GM10266 (cell line): ENCODE measurements at regions not wholly inside any gene's neighbourhood (a gene's known extent, or its start where the extent isn't known, plus 50 kb on each side); places are given as distances from the start of the nearest gene placed in this dataset.

Experiments
- DNase-seq: peaks from one replicate; pipeline ENCODE4 v3.0.0; 2012; ENCODE audit errors: extremely low spot score
- CTCF ChIP-seq: IDR thresholded peaks from 2 replicates; pipeline ENCODE4 v1.5.1; 2012; ENCODE audit warnings: mild to moderate bottlenecking, low read depth; ENCODE audit not compliant: control insufficient read depth, insufficient read depth; ENCODE audit errors: missing control alignments

DNA sequence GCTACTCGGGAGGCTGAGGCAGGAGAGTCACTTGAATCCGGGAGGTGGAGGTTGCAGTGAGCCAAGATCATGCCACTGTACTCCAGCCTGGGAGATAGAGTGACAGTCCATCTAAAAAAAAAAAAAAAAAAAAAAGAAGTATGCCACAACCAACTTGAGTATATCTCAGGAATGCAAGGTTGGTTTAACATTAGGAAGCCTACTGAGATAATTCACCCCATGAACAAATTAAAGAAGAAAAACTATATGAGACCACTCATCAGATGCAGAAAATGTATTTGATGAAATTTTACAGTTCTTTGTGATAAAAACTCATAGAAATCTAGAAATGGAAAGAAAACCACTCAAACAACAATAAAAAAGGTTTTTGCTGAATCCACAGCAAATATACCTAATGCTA lies 373.8 kb downstream of the LMO4 start:
- TF ChIP-seq CTCF: no peak

DNA sequence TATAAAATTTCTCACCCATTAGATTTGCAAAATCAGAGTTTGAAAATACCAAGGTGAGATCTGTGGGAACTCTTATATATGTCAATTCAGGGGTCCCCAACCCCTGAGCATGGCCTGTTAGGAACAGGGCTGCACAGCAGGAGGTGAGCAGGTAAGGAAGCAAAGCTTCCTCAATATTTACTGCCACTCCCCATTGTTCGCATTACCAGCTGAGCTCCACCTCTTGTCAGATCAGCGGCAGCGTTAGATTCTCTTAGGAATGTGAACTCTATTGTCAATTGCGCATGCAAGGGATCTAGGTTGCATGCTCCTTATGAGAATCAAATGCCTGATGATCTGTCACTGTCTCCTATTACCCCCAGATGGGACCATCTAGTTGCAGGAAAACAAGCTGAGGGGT lies 376.6 kb downstream of the LMO4 start:
- TF ChIP-seq CTCF: no peak
- DNase-seq: no peak

More for the DNA sequence above, 373.8 kb downstream of the LMO4 start:
- no peak for DNase-seq

DNA sequence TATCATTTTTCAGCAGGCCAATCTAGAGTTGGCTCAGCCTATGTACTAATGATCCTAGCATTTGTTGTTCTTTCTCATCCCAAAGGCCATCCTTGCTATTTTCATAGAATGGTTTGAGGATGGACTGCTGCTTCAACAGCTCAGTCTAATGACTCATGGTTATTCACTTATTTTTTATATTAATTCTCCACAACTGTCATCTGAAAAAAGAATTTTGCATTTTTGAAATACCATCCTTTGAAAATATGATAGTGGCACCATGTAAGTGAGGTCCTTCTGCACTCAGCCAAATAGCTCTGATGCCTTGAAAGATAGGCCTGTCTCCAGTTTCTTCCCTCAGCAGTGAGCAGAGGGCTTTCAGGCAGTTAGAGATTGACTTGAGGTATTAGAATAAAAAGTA lies 377.5 kb downstream of the LMO4 start:
- no peak for DNase-seq
- TF ChIP-seq CTCF: no peak

DNA sequence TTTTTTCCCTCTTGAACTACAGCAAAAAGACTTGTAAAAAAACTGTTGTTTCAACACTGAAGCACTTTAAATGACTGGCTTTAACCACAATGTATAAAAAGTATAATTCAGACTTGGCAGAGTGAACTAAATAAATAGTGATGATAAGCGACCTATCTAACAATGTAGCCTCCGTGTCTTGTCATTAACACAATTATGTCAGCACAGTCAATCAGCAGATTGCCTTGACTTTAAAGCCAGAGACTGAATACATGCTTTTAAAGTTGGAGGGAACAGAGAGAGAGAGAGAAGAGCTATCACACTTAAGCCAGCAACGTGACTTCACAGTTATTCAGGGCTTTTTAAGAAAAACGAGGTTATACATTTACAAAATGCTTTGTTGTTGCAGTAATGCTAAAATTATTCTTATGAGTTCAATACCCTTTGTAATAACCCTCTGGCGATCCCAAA lies 378.1 kb downstream of the LMO4 start:
- no peak for TF ChIP-seq CTCF

DNA sequence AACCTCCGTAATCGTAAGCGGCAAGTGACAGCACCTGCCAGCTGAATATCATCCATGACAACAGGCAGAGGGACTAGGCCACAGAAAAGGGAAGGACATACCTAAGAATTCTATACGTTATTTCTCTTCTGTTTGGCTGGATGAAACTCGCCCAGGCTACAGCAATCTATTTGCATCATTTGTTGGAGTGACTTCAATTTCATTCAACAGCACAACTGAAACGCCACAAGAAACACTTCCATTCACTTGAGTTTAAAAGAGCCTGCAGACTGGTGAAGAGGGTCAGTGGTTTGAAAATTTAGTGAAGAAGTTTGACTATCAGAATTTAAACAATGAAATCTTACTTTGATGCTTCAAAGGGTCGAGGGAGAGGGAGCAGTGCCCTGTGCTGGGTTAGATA lies 378.7 kb downstream of the LMO4 start:
- no peak for TF ChIP-seq CTCF
- DNase-seq: no peak

More for the DNA sequence above, 378.1 kb downstream of the LMO4 start:
- no peak for DNase-seq

- no peak for DNase-seq
- TF ChIP-seq CTCF: no peak
Measured at GRCh38 chr1:87712261-87713010, 383.8 kb downstream of the LMO4 start.

GRCh38 chr1:87714278-87714677 lies 385.6 kb downstream of the LMO4 start:
- TF ChIP-seq CTCF: no peak
- no peak for DNase-seq
